ENCODE measurements at regions not wholly inside any gene's neighbourhood (a gene's known extent, or its start where the extent isn't known, plus 50 kb on each side); places are given as distances from the start of the nearest gene placed in this dataset.

GRCh38 chr9:105187781-105188180 is 56.7 kb upstream of the SLC44A1 start:
- no peak for FAIRE-seq
- no peak for DNase-seq (ENCODE audit: insufficient read length, low spot score)

GRCh38 chr9:105188746-105189145 is 55.7 kb upstream of the SLC44A1 start:
- DNase-seq (ENCODE audit: insufficient read length, low spot score) (no peak), FAIRE-seq (no peak)

- DNase-seq (ENCODE audit: insufficient read length, low spot score) (no peak), FAIRE-seq (no peak)
These were observed 52.8 kb upstream of the SLC44A1 start for GRCh38 chr9:105191508-105192121.

GRCh38 chr9:105193560-105193959 is 50.9 kb upstream of the SLC44A1 start:
- no peak for DNase-seq (ENCODE audit: insufficient read length, low spot score)
- no peak for FAIRE-seq

GRCh38 chr9:105194234-105194633 is 50.2 kb upstream of the SLC44A1 start:
- no peak for DNase-seq (ENCODE audit: insufficient read length, low spot score)
- FAIRE-seq, result no peak
